Gastroesophageal sphincter (tissue), 4 donors: ENCODE measurements at regions not wholly inside any gene's neighbourhood (a gene's known extent, or its start where the extent isn't known, plus 50 kb on each side); places are given as distances from the start of the nearest gene placed in this dataset.

Experiments
- ATAC-seq: fragments of 150-250 bp; one replicate; pipeline ENCODE4 v1.9.1; 2016; ENCODE audit warnings: mild to moderate bottlenecking, moderate library complexity
- H3K27ac ChIP-seq, 4 donors: fragments of 200-600 bp; sonication (generic) in 3 of 4; 1 replicate in 3 of 4; 2 replicates in 1 of 4; pipeline ENCODE4 v1.5.1; 2016 to 2019
- H3K27me3 ChIP-seq: fragments of 200-600 bp; sonication (generic); one replicate; pipeline ENCODE4 v1.5.1; 2019
- H3K36me3 ChIP-seq, 2 donors: fragments of 200-600 bp; sonication (generic); one replicate each; pipeline ENCODE4 v1.5.1; 2019; ENCODE audit warnings: control low read depth in 1 of 2
- H3K4me1 ChIP-seq, 3 donors: fragments of 200-600 bp; sonication (generic); 1 replicate in 2 of 3; 2 replicates in 1 of 3; pipeline ENCODE4 v1.5.1; 2016 to 2019; ENCODE audit warnings: control low read depth in 2 of 3
- H3K4me3 ChIP-seq, 2 donors: fragments of 200-600 bp; sonication (generic); one replicate each; pipeline ENCODE4 v1.5.1; 2019; ENCODE audit warnings: mild to moderate bottlenecking in 1 of 2, moderate library complexity in 1 of 2
- H3K9me3 ChIP-seq, 3 donors: fragments of 200-600 bp; sonication (generic); one replicate each; pipeline ENCODE4 v1.5.1; 2017 to 2019; ENCODE audit warnings: control low read depth in 2 of 3
- CTCF ChIP-seq, 4 experiments: fragments of 200-600 bp in 2 of 4; fragments of 450-650 bp in 2 of 4; sonication (generic) in 1 of 4; IDR thresholded peaks; one replicate each; pipeline ENCODE4 v1.5.1; 2017 to 2019; ENCODE audit warnings: antibody characterized with exemption in 4 of 4, mild to moderate bottlenecking in 2 of 4, moderate library complexity in 2 of 4
- EP300 ChIP-seq: sonication (generic); formaldehyde crosslinking; IDR thresholded peaks from one replicate; pipeline ENCODE4 v1.6.1; 2017; ENCODE audit warnings: antibody characterized with exemption, mild to moderate bottlenecking
- POLR2A ChIP-seq, 2 donors: fragments of 450-650 bp; IDR thresholded peaks; one replicate each; pipeline ENCODE4 v1.6.1; 2017; ENCODE audit warnings: antibody characterized with exemption in 2 of 2, mild to moderate bottlenecking in 2 of 2, moderate library complexity in 1 of 2
- POLR2AphosphoS5 ChIP-seq: sonication (generic); formaldehyde crosslinking; IDR thresholded peaks from one replicate; pipeline ENCODE4 v1.6.1; 2017; ENCODE audit warnings: antibody characterized with exemption
- WGBS, 2 donors: methylation state at CpG; one replicate each; pipeline ENCODE4 v1.1.5; 2018; ENCODE audit warnings: low coverage in 1 of 2; 5-methylcytosine and 5-hydroxymethylcytosine counted together

- no peaks in the 10 kb centered on the region for H3K9me3 ChIP-seq
- no peak for TF ChIP-seq POLR2AphosphoS5
- no peak for TF ChIP-seq POLR2A (IDR thresholded peaks at IDR 0.05)
- no peak for TF ChIP-seq CTCF (IDR thresholded peaks at IDR 0.05)
- no peak for TF ChIP-seq EP300
- H3K27ac ChIP-seq, result no peak overlapping the region
- no peak for ATAC-seq
- no peak overlapping the region for H3K4me3 ChIP-seq
- H3K27me3 ChIP-seq, result no peaks in the 10 kb centered on the region
- H3K4me1 ChIP-seq, result no peaks in the 10 kb centered on the region
- H3K36me3 ChIP-seq, result no peaks in the 10 kb centered on the region
- 68 to 88% methylated on average over 3 of the region's 3 CpGs for WGBS, 2 donors
These were observed 783.7 kb downstream of the FRK start for GRCh38 chr6:115276881-115277565.

GRCh38 chr6:115272311-115272710 is 788.4 kb downstream of the FRK start:
- H3K9me3 ChIP-seq, result no peaks in the 10 kb centered on the region
- ATAC-seq, result no peak
- no peak for TF ChIP-seq POLR2A (IDR thresholded peaks at IDR 0.05)
- H3K27me3 ChIP-seq, result no peaks in the 10 kb centered on the region
- H3K4me3 ChIP-seq, result no peak overlapping the region
- peaks cover 0 to 11% (median 0%) of the 10 kb centered on the region in 3 donors for H3K4me1 ChIP-seq
- H3K36me3 ChIP-seq, result no peaks in the 10 kb centered on the region
- H3K27ac ChIP-seq, result no peak overlapping the region

- no peaks in the 10 kb centered on the region for H3K9me3 ChIP-seq
- peaks cover 0 to 11% (median 0%) of the 10 kb centered on the region in 3 donors for H3K4me1 ChIP-seq
- no peak overlapping the region for H3K27ac ChIP-seq
- H3K27me3 ChIP-seq, result no peaks in the 10 kb centered on the region
- TF ChIP-seq POLR2AphosphoS5 (no peak), EP300 (no peak)
- 52 to 57% methylated on average over 5 of the region's 5 CpGs for WGBS, 2 donors
- no peak for ATAC-seq
- no peak overlapping the region for H3K4me3 ChIP-seq
- no peaks in the 10 kb centered on the region for H3K36me3 ChIP-seq
These were observed 789.3 kb downstream of the FRK start for GRCh38 chr6:115271434-115271833.

- TF ChIP-seq EP300 (no peak), POLR2A (IDR thresholded peaks at IDR 0.05) (no peak), CTCF (IDR thresholded peaks at IDR 0.05) (no peak), POLR2AphosphoS5 (no peak)
- Histone ChIP-seq H3K4me3 (no peak overlapping the region), H3K27ac (no peak overlapping the region), H3K36me3 (no peaks in the 10 kb centered on the region), H3K27me3 (no peaks in the 10 kb centered on the region), H3K4me1 (peaks cover 0 to 11% (median 0%) of the 10 kb centered on the region in 3 donors), H3K9me3 (no peaks in the 10 kb centered on the region)
- ATAC-seq, result no peak
These were observed 789.7 kb downstream of the FRK start for GRCh38 chr6:115270953-115271352.

- WGBS, 2 donors, result 68 to 70% methylated on average over 4 of the region's 4 CpGs
- no peaks in the 10 kb centered on the region for H3K36me3 ChIP-seq
- peaks cover 0 to 10% (median 0%) of the 10 kb centered on the region in 3 donors for H3K9me3 ChIP-seq
- TF ChIP-seq CTCF (IDR thresholded peaks at IDR 0.05), result no peak
- no peak for TF ChIP-seq POLR2AphosphoS5
- no peak for TF ChIP-seq POLR2A (IDR thresholded peaks at IDR 0.05)
- TF ChIP-seq EP300, result no peak
- H3K27me3 ChIP-seq, result no peaks in the 10 kb centered on the region
- no peak overlapping the region for H3K4me3 ChIP-seq
- H3K27ac ChIP-seq, result no peak overlapping the region
- H3K4me1 ChIP-seq, result no peaks in the 10 kb centered on the region
- no peak for ATAC-seq
These were observed 819.3 kb downstream of the FRK start for GRCh38 chr6:115241373-115241772.

- no peak overlapping the region for H3K27ac ChIP-seq
- no peaks in the 10 kb centered on the region for H3K4me1 ChIP-seq
- H3K4me3 ChIP-seq, result no peak overlapping the region
- H3K9me3 ChIP-seq, result peaks cover 0 to 12% (median 0%) of the 10 kb centered on the region in 3 donors
- no peaks in the 10 kb centered on the region for H3K36me3 ChIP-seq
- TF ChIP-seq POLR2A (IDR thresholded peaks at IDR 0.05), result no peak
- TF ChIP-seq EP300, result no peak
- no peak for TF ChIP-seq CTCF (IDR thresholded peaks at IDR 0.05)
- TF ChIP-seq POLR2AphosphoS5, result no peak
- no peak for ATAC-seq
- WGBS, 2 donors, result 55 to 67% methylated on average over 1 of the region's 1 CpG
- no peaks in the 10 kb centered on the region for H3K27me3 ChIP-seq
These were observed 839.5 kb downstream of the FRK start for GRCh38 chr6:115221198-115221597.
